Karpas-422 (cell line): ENCODE measurements at regions not wholly inside any gene's neighbourhood (a gene's known extent, or its start where the extent isn't known, plus 50 kb on each side); places are given as distances from the start of the nearest gene placed in this dataset.

ENCODE experiments used
- DNase-seq: peaks from one replicate; pipeline ENCODE4 v3.0.0-alpha.2; 2015
- H2AFZ ChIP-seq: fragments of 200-600 bp; sonication (generic); 2 replicates; pipeline ENCODE4 v1.6.1; 2014; ENCODE audit warnings: antibody characterized with exemption, low read length, mixed read lengths
- H3K27ac ChIP-seq: fragments of 200-600 bp; sonication (generic); 2 replicates; pipeline ENCODE4 v1.5.1; 2014; ENCODE audit warnings: mild to moderate bottlenecking, low read length, moderate library complexity
- H3K27me3 ChIP-seq: fragments of 200-600 bp; sonication (generic); 2 replicates; pipeline ENCODE4 v1.6.1; 2014; ENCODE audit warnings: low read length, mixed read lengths
- H3K36me3 ChIP-seq: fragments of 200-600 bp; sonication (generic); 2 replicates; pipeline ENCODE4 v1.6.1; 2014; ENCODE audit warnings: low read length, mixed read lengths; ENCODE audit not compliant: insufficient read depth
- H3K4me1 ChIP-seq: fragments of 200-600 bp; sonication (generic); 2 replicates; pipeline ENCODE4 v1.6.1; 2014; ENCODE audit warnings: mild to moderate bottlenecking, low read length, mixed read lengths
- H3K4me2 ChIP-seq: fragments of 200-600 bp; sonication (generic); 2 replicates; pipeline ENCODE4 v1.6.1; 2014; ENCODE audit warnings: low read length, low read depth, mild to moderate bottlenecking; ENCODE audit not compliant: poor library complexity, severe bottlenecking
- H3K4me3 ChIP-seq: fragments of 200-600 bp; sonication (generic); 2 replicates; pipeline ENCODE4 v1.5.1; 2014; ENCODE audit warnings: mild to moderate bottlenecking, antibody characterized with exemption, low read length, mixed read lengths
- H3K79me2 ChIP-seq: fragments of 200-600 bp; sonication (generic); 2 replicates; pipeline ENCODE4 v1.6.1; 2014; ENCODE audit warnings: mild to moderate bottlenecking, low read length, mixed read lengths
- H3K9ac ChIP-seq: fragments of 200-600 bp; sonication (generic); 2 replicates; pipeline ENCODE4 v1.6.0; 2014; ENCODE audit warnings: low read length
- H3K9me2 ChIP-seq: fragments of 200-600 bp; sonication (generic), shearing (Covaris generic); replicated peaks from 2 replicates; pipeline ENCODE4 v1.6.0; 2014; ENCODE audit warnings: mild to moderate bottlenecking, low read length, moderate library complexity; ENCODE audit not compliant: insufficient read depth
- H3K9me3 ChIP-seq: fragments of 300-700, 200-600 bp; sonication (generic); 2 replicates; pipeline ENCODE4 v1.6.1; 2014; ENCODE audit warnings: low read length, mixed read lengths
- H4K20me1 ChIP-seq: fragments of 200-600 bp; sonication (generic); 2 replicates; pipeline ENCODE4 v1.6.1; 2014; ENCODE audit warnings: mild to moderate bottlenecking, antibody characterized with exemption, low read length, low read depth; ENCODE audit not compliant: insufficient read depth

GRCh38 chr18:72100465-72101004 lies 443.6 kb downstream of the CBLN2 start:
- H3K4me1 ChIP-seq = no peaks in the 10 kb centered on the region
- H3K36me3 ChIP-seq = no peaks in the 10 kb centered on the region
- peaks cover 74% of the 10 kb centered on the region for H3K9me3 ChIP-seq
- no peak overlapping the region for H3K4me2 ChIP-seq
- H3K79me2 ChIP-seq = no peaks in the 10 kb centered on the region
- no peaks in the 10 kb centered on the region for H3K9me2 ChIP-seq
- H2AFZ ChIP-seq = no peak overlapping the region
- no peak overlapping the region for H3K9ac ChIP-seq
- no peak overlapping the region for H3K4me3 ChIP-seq
- H4K20me1 ChIP-seq = no peaks in the 10 kb centered on the region
- no peak for DNase-seq
- no peaks in the 10 kb centered on the region for H3K27me3 ChIP-seq
- no peak overlapping the region for H3K27ac ChIP-seq

DNA sequence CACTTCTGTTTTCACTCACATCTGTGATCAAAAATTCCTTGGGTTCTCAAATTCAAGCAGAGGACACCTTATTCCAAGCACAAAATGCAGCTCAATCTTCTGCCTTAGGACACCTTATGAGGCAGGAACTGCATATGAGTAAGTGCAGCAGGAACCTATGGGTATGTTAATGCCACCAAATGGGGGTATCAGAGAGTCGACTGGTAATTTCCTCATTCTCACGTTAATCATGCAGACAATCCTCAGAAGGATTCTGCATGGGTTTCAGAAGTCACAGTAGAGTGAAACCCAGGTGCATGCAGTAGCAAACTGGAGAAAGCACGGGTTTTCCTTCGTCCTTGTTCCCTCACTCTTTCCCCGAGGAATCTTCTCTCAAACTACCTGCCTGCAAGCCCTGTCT lies 452.8 kb downstream of the CBLN2 start:
- Histone ChIP-seq H2AFZ (peak overlapping the region; percentile 85; the same call in 1 of the 2 replicates), H3K9me3 (peaks cover 28% of the 10 kb centered on the region), H3K4me1 (peaks cover 33% of the 10 kb centered on the region), H3K27ac (peak overlapping the region; percentile 22; the same call in 1 of the 2 replicates), H3K4me2 (peak overlapping the region; percentile 31), H3K4me3 (peak overlapping the region; percentile 30), H3K36me3 (no peaks in the 10 kb centered on the region), H3K27me3 (no peaks in the 10 kb centered on the region), H3K9me2 (no peaks in the 10 kb centered on the region), H4K20me1 (no peaks in the 10 kb centered on the region), H3K79me2 (no peaks in the 10 kb centered on the region), H3K9ac (no peak overlapping the region)
- peak; percentile 51 for DNase-seq

DNA sequence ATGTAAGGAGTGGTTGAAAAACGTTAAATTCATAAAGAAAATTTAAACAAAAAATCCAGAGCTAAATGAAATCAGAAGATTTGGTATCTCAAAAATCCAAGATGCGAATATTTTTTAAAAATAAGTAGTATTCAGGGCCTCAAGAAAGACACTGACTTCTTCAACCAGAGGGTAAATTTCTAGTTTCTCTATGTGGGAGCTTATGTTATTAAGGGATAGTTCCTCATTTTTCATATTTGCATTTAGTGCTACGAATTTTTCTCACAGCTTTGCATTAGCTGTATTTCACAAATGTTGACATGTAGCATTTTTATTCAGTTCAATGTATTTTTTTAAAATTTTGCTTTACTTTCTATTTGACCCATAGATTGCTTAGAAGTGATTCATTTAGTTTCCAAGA lies 454.7 kb downstream of the CBLN2 start:
- Histone ChIP-seq H2AFZ (no peak overlapping the region), H3K4me3 (no peak overlapping the region), H3K79me2 (no peaks in the 10 kb centered on the region), H3K27me3 (no peaks in the 10 kb centered on the region), H3K27ac (0 out of 2 replicates have a peak overlapping the region, but pooled peaks have one; percentile 5), H3K9ac (no peak overlapping the region), H3K4me1 (peaks cover 33% of the 10 kb centered on the region), H3K36me3 (no peaks in the 10 kb centered on the region), H3K9me2 (no peaks in the 10 kb centered on the region), H3K9me3 (peaks cover 25% of the 10 kb centered on the region), H4K20me1 (no peaks in the 10 kb centered on the region), H3K4me2 (peak overlapping the region; percentile 0)
- peak; percentile 42 for DNase-seq

DNA sequence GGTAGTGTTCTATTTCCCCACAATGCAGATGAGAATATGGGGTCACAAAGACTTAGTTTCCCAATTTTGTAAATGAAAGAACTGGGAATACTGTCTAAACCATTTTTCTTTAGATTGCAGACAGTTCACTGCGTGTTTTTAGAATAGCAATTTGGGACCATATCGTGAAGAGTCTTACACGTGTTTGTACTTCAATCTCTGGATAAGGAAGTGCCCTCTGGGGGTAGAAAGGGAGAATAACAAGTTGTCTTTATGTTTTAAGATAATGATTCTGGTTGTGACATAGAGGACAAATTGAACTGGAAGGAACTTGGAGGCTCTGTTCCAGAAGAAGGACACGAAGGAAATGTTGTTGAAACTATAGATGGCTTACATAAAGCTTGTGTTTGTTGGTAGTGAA lies 457.7 kb downstream of the CBLN2 start:
- peak; percentile 75 for DNase-seq

DNA sequence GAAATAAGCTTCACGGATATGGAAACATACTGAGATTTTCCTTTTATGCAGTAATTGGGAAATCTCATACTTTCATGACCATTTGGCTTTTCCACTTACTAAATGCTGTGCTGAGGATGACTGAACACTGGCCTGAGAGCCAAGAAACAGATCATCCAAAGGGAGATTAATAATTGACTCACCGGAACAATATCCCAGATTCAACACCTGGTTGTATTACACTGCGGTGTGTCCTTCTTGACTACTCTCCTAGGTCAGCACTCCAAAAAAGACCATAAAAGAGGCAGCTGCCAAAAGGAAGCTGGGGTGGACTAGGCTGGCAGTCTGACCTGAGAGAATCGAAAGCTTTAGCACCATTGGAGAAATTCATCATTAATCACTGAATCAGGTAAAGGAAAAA lies 469.1 kb downstream of the CBLN2 start:
- DNase-seq = no peak
- Histone ChIP-seq H4K20me1 (no peaks in the 10 kb centered on the region), H2AFZ (no peak overlapping the region), H3K27me3 (no peaks in the 10 kb centered on the region), H3K79me2 (no peaks in the 10 kb centered on the region), H3K9me3 (peaks cover 52% of the 10 kb centered on the region), H3K4me2 (no peak overlapping the region), H3K9me2 (no peaks in the 10 kb centered on the region), H3K27ac (no peak overlapping the region), H3K4me3 (no peak overlapping the region), H3K36me3 (no peaks in the 10 kb centered on the region), H3K9ac (no peak overlapping the region), H3K4me1 (no peaks in the 10 kb centered on the region)

More for the DNA sequence above, 457.7 kb downstream of the CBLN2 start:
- Histone ChIP-seq H3K79me2 (no peaks in the 10 kb centered on the region), H3K9me3 (peaks cover 28% of the 10 kb centered on the region), H3K27me3 (no peaks in the 10 kb centered on the region), H3K9ac (no peak overlapping the region), H3K36me3 (no peaks in the 10 kb centered on the region), H3K27ac (no peak overlapping the region), H3K4me3 (no peak overlapping the region), H3K4me2 (no peak overlapping the region), H4K20me1 (no peaks in the 10 kb centered on the region), H2AFZ (no peak overlapping the region), H3K4me1 (peaks cover 27% of the 10 kb centered on the region), H3K9me2 (no peaks in the 10 kb centered on the region)

DNA sequence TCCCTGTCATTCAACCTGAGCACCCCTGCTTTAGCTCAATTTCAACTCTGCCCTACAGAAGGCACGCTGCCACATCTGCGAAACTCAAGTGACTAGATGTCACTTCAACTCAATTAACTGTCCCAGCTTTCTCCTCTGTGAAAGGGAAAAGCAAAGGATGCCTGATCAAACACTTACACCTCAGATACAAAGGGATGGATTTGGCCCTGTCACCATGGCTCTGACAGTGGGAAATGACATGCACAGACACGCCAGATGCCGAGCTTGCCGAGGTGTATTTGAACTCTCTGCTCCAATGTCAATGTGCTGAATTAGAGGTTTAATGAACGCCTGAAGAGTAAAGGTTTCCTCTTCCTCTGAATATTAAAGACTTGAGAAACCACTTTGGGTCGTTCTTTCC lies 481.1 kb downstream of the CBLN2 start:
- H3K27me3 ChIP-seq = no peaks in the 10 kb centered on the region
- H4K20me1 ChIP-seq = no peaks in the 10 kb centered on the region
- no peaks in the 10 kb centered on the region for H3K36me3 ChIP-seq
- no peaks in the 10 kb centered on the region for H3K79me2 ChIP-seq
- H3K27ac ChIP-seq = no peak overlapping the region
- H3K9ac ChIP-seq = no peak overlapping the region
- no peak for DNase-seq
- H3K9me3 ChIP-seq = peaks cover 45% of the 10 kb centered on the region
- H3K4me1 ChIP-seq = no peaks in the 10 kb centered on the region
- no peak overlapping the region for H3K4me2 ChIP-seq
- H3K4me3 ChIP-seq = no peak overlapping the region
- no peaks in the 10 kb centered on the region for H3K9me2 ChIP-seq
- no peak overlapping the region for H2AFZ ChIP-seq

GRCh38 chr18:72058851-72059250 lies 485.3 kb downstream of the CBLN2 start:
- Histone ChIP-seq H3K9me3 (peaks cover 53% of the 10 kb centered on the region), H2AFZ (no peak overlapping the region), H3K9ac (no peak overlapping the region), H3K27ac (no peak overlapping the region), H4K20me1 (no peaks in the 10 kb centered on the region), H3K36me3 (no peaks in the 10 kb centered on the region), H3K27me3 (no peaks in the 10 kb centered on the region), H3K4me1 (no peaks in the 10 kb centered on the region), H3K79me2 (no peaks in the 10 kb centered on the region), H3K4me2 (no peak overlapping the region), H3K4me3 (no peak overlapping the region), H3K9me2 (no peaks in the 10 kb centered on the region)
- no peak for DNase-seq

DNA sequence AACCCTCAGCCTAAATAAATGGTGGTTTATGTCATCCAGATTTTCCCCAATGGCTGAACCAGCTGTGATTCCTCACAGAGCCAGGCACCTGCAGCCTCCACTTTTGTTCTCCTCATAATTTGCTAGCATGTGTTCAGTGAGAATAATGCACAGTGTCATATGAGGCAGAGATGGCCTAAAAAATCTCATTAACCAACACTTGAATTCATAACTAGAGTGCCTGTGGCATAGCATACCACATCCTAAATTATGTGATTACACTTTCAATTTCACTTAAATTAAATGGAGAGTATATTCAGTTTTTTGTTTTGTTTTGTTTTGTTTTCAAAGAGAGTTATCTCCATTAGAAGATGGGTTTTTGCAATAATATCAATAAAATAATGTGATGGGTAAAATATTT lies 488.0 kb downstream of the CBLN2 start:
- Histone ChIP-seq H3K4me2 (no peak overlapping the region), H3K9me3 (peaks cover 47% of the 10 kb centered on the region), H3K27ac (no peak overlapping the region), H2AFZ (no peak overlapping the region), H3K4me1 (no peaks in the 10 kb centered on the region), H3K27me3 (no peaks in the 10 kb centered on the region), H4K20me1 (no peaks in the 10 kb centered on the region), H3K79me2 (no peaks in the 10 kb centered on the region), H3K9me2 (no peaks in the 10 kb centered on the region), H3K9ac (no peak overlapping the region), H3K36me3 (no peaks in the 10 kb centered on the region), H3K4me3 (no peak overlapping the region)
- DNase-seq = no peak
